ENCODE measurements at regions not wholly inside any gene's neighbourhood (a gene's known extent, or its start where the extent isn't known, plus 50 kb on each side); places are given as distances from the start of the nearest gene placed in this dataset.

DNA sequence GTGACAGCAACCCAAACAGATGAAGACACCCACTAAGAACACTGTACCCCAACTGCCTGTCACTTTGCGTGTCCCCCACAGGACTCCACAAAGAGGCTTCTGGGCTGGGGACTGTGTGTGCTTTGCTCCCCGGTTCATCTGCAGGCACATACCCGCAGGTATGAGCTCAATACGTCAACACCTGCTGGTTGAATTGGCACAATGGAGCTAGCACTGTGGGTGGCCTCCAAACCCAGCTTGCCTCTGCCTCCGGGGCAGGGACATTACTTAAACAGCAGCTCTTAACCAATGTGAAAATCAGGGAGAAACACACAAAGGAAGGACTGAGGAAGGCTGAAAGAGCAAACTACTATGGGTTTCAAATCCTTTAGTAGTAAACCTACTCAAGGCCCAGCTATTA lies 140.2 kb upstream of the TIAM1 start:
- TF ChIP-seq EZH2phosphoT487 (IDR thresholded peaks at IDR 0.05) = no peak
- no peak for TF ChIP-seq CTCF (IDR thresholded peaks at IDR 0.05)
